ENCODE measurements at regions not wholly inside any gene's neighbourhood (a gene's known extent, or its start where the extent isn't known, plus 50 kb on each side); places are given as distances from the start of the nearest gene placed in this dataset.

GRCh38 chr9:8229226-8229625 lies 429.6 kb upstream of the DMAC1 start:
- TF ChIP-seq ZNF565 (CRISPR knock-in tag; conservative IDR thresholded peaks at IDR 0.05; ENCODE audit: low read depth): no peak
- TF ChIP-seq RARB (CRISPR knock-in tag; IDR thresholded peaks at IDR 0.05): no peak
- TF ChIP-seq BACH2 (CRISPR knock-in tag; IDR thresholded peaks at IDR 0.05; ENCODE audit: borderline replicate concordance): no peak
- TF ChIP-seq PATZ1 (CRISPR knock-in tag; IDR thresholded peaks at IDR 0.05; ENCODE audit: borderline replicate concordance): no peak
- no peak for TF ChIP-seq POU6F1 (CRISPR knock-in tag; IDR thresholded peaks at IDR 0.05; ENCODE audit: borderline replicate concordance, low read depth)
- no peak for TF ChIP-seq ISL1 (CRISPR knock-in tag; IDR thresholded peaks at IDR 0.05)
- TF ChIP-seq ZFP3 (CRISPR knock-in tag; IDR thresholded peaks at IDR 0.05): no peak
- TF ChIP-seq ZNF8 (CRISPR knock-in tag; IDR thresholded peaks at IDR 0.05): no peak

Data from SK-N-SH treated with all-trans-retinoic acid at 6 μM for 48 hours (cell line).